HEK293 (cell line): ENCODE measurements at regions not wholly inside any gene's neighbourhood (a gene's known extent, or its start where the extent isn't known, plus 50 kb on each side); places are given as distances from the start of the nearest gene placed in this dataset.
A peak's percentile ranks its signal among the peaks of the same experiment; 100 is the strongest.
"Not testable (repeated sequence)": the region's sequence is repeated elsewhere in the genome, so short reads cannot be mapped to it uniquely, and the experiment has no call there.

ENCODE experiments used
- CTCF ChIA-PET: fragments of 350-600 bp; formaldehyde crosslinking; extraction: SDS; loops from one replicate; lab custom pipeline; 2021; ENCODE audit warnings: antibody characterized with exemption; lab: Yijun Ruan, JAX
- POLR2A ChIA-PET: fragments of 300-600 bp; formaldehyde crosslinking; extraction: SDS; loops from one replicate; lab custom pipeline; 2020; ENCODE audit warnings: antibody characterized with exemption, inconsistent platforms; lab: Yijun Ruan, JAX
- H3K27ac ChIP-seq: fragments of 200-500 bp; sonication (Bioruptor generic); 2 replicates; pipeline ENCODE4 v1.5.1; 2014; ENCODE audit warnings: low read depth, low read length, control low read depth, inconsistent platforms; ENCODE audit errors: extremely low read depth
- H3K36me3 ChIP-seq, 2 experiments: fragments of 200-500 bp in 1 of 2; sonication (Bioruptor generic) in 1 of 2; 1 replicate in 1 of 2; 2 replicates in 1 of 2; pipeline ENCODE4 v1.5.1; 2014 to 2017; ENCODE audit warnings: inconsistent platforms in 2 of 2, low read length in 2 of 2; ENCODE audit not compliant: control insufficient read depth in 2 of 2, insufficient read depth in 1 of 2
- H3K4me1 ChIP-seq: fragments of 200-500 bp; sonication (Bioruptor generic); 2 replicates; pipeline ENCODE4 v1.5.1; 2014; ENCODE audit warnings: mild to moderate bottlenecking, low read length, inconsistent platforms; ENCODE audit not compliant: control insufficient read depth, insufficient read depth
- H3K4me3 ChIP-seq: 2 replicates; pipeline ENCODE4 v1.5.1; 2011; ENCODE audit warnings: low read depth, mild to moderate bottlenecking, control low read depth, low read length, moderate library complexity
- H3K9me3 ChIP-seq: fragments of 200-500 bp; sonication (Bioruptor generic); 2 replicates; pipeline ENCODE4 v1.5.1; 2014; ENCODE audit warnings: low read depth, low read length, inconsistent platforms; ENCODE audit not compliant: control insufficient read depth, insufficient read depth
- FEZF1 ChIP-seq: fragments of 450-650 bp; formaldehyde crosslinking; IDR thresholded peaks from 2 replicates; pipeline ENCODE4 v1.5.1; 2016; ENCODE audit warnings: missing biosample characterization, missing genetic modification characterization
- HOXD13 ChIP-seq: sonication (generic); formaldehyde crosslinking; IDR thresholded peaks from 2 replicates; pipeline ENCODE4 v1.8.0; 2022; ENCODE audit warnings: missing genetic modification reagents, borderline replicate concordance
- MZF1 ChIP-seq: fragments of 450-650 bp; formaldehyde crosslinking; IDR thresholded peaks from 2 replicates; pipeline ENCODE4 v1.5.1; 2017; ENCODE audit warnings: missing biosample characterization, missing genetic modification characterization, borderline replicate concordance
- OVOL3 ChIP-seq: fragments of 450-650 bp; formaldehyde crosslinking; IDR thresholded peaks from 2 replicates; pipeline ENCODE4 v1.5.1; 2016; ENCODE audit warnings: missing biosample characterization, missing genetic modification characterization
- SP3 ChIP-seq: fragments of 450-650 bp; formaldehyde crosslinking; IDR thresholded peaks from 2 replicates; pipeline ENCODE4 v1.5.1; 2016; ENCODE audit warnings: missing biosample characterization, missing genetic modification characterization
- WT1 ChIP-seq: fragments of 450-650 bp; formaldehyde crosslinking; IDR thresholded peaks from 2 replicates; pipeline ENCODE4 v1.5.1; 2016; ENCODE audit warnings: missing biosample characterization, missing genetic modification characterization
- YY1 ChIP-seq: fragments of 450-650 bp; formaldehyde crosslinking; IDR thresholded peaks from 2 replicates; pipeline ENCODE4 v1.5.1; 2018; ENCODE audit warnings: missing biosample characterization, missing genetic modification characterization
- ZBTB48 ChIP-seq: fragments of 450-650 bp; formaldehyde crosslinking; IDR thresholded peaks from 2 replicates; pipeline ENCODE4 v1.5.1; 2016; ENCODE audit warnings: missing biosample characterization, missing genetic modification characterization
- ZNF140 ChIP-seq: fragments of 450-650 bp; formaldehyde crosslinking; IDR thresholded peaks from 2 replicates; pipeline ENCODE4 v1.5.1; 2016; ENCODE audit warnings: missing biosample characterization, missing genetic modification characterization
- ZNF248 ChIP-seq: fragments of 450-650 bp; formaldehyde crosslinking; IDR thresholded peaks from 2 replicates; pipeline ENCODE4 v1.5.1; 2017; ENCODE audit warnings: missing biosample characterization, missing genetic modification characterization
- ZNF350 ChIP-seq: fragments of 450-650 bp; formaldehyde crosslinking; IDR thresholded peaks from 2 replicates; pipeline ENCODE4 v1.5.0; 2017; ENCODE audit warnings: missing biosample characterization, mild to moderate bottlenecking, missing genetic modification characterization
- ZNF510 ChIP-seq: fragments of 450-650 bp; formaldehyde crosslinking; IDR thresholded peaks from 2 replicates; pipeline ENCODE4 v1.5.1; 2018; ENCODE audit warnings: mild to moderate bottlenecking, missing genetic modification characterization, missing biosample characterization; ENCODE audit not compliant: insufficient replicate concordance
- ZNF521 ChIP-seq: fragments of 450-650 bp; formaldehyde crosslinking; IDR thresholded peaks from 2 replicates; pipeline ENCODE4 v1.5.1; 2017; ENCODE audit warnings: missing biosample characterization, mild to moderate bottlenecking, missing genetic modification characterization
- ZNF530 ChIP-seq: fragments of 450-650 bp; formaldehyde crosslinking; IDR thresholded peaks from 2 replicates; pipeline ENCODE4 v1.5.1; 2016; ENCODE audit warnings: low read depth, missing biosample characterization, missing genetic modification characterization
- ZNF571 ChIP-seq: fragments of 450-650 bp; formaldehyde crosslinking; IDR thresholded peaks from 2 replicates; pipeline ENCODE4 v1.5.0; 2017; ENCODE audit warnings: missing biosample characterization, missing genetic modification characterization
- ZNF610 ChIP-seq: fragments of 450-650 bp; formaldehyde crosslinking; IDR thresholded peaks from 2 replicates; pipeline ENCODE4 v1.5.1; 2016; ENCODE audit warnings: missing biosample characterization, missing genetic modification characterization, borderline replicate concordance
- ZNF660 ChIP-seq: fragments of 450-650 bp; IDR thresholded peaks from 2 replicates; pipeline ENCODE4 v1.5.1; 2018; ENCODE audit warnings: missing biosample characterization, mild to moderate bottlenecking, missing genetic modification characterization
- ZNF747 ChIP-seq: fragments of 450-650 bp; formaldehyde crosslinking; IDR thresholded peaks from 2 replicates; pipeline ENCODE4 v1.5.1; 2016; ENCODE audit warnings: missing biosample characterization, missing genetic modification characterization
- ZNF768 ChIP-seq: fragments of 450-650 bp; formaldehyde crosslinking; IDR thresholded peaks from 2 replicates; pipeline ENCODE4 v1.5.1; 2018; ENCODE audit warnings: missing biosample characterization, mild to moderate bottlenecking, missing genetic modification characterization
- ZNF777 ChIP-seq: fragments of 450-650 bp; formaldehyde crosslinking; IDR thresholded peaks from 2 replicates; pipeline ENCODE4 v1.5.1; 2017; ENCODE audit warnings: missing biosample characterization, missing genetic modification characterization, borderline replicate concordance
- ZSCAN23 ChIP-seq: fragments of 450-650 bp; formaldehyde crosslinking; IDR thresholded peaks from 2 replicates; pipeline ENCODE4 v1.5.1; 2016; ENCODE audit warnings: missing biosample characterization, missing genetic modification characterization
- TF ChIP-seq, protein P1 (sequence below): fragments of 450-650 bp; formaldehyde crosslinking; IDR thresholded peaks from 2 replicates; pipeline ENCODE4 v1.5.1; 2017; ENCODE audit warnings: missing biosample characterization, missing genetic modification characterization
- TF ChIP-seq, protein P2 (sequence below): fragments of 450-650 bp; formaldehyde crosslinking; IDR thresholded peaks from 2 replicates; pipeline ENCODE4 v1.5.1; 2017; ENCODE audit warnings: missing biosample characterization, missing genetic modification characterization
- TF ChIP-seq, protein P3 (sequence below): fragments of 450-650 bp; formaldehyde crosslinking; IDR thresholded peaks from 2 replicates; pipeline ENCODE4 v1.5.1; 2016; ENCODE audit warnings: missing biosample characterization, missing genetic modification characterization, low read depth

GRCh38 chr5:17081142-17081541 lies 136.3 kb upstream of the BASP1 start:
- Histone ChIP-seq H3K9me3 (no peaks in the 10 kb centered on the region), H3K27ac (no peak overlapping the region), H3K36me3 (no peaks in the 10 kb centered on the region), H3K4me3 (no peak overlapping the region), H3K4me1 (no peaks in the 10 kb centered on the region)
- POLR2A ChIA-PET, result no interaction called here
- TF ChIP-seq ZNF140 (tag by site-specific recombination) (no peak), MZF1 (no peak)
- TF ChIP-seq, protein P1, sequence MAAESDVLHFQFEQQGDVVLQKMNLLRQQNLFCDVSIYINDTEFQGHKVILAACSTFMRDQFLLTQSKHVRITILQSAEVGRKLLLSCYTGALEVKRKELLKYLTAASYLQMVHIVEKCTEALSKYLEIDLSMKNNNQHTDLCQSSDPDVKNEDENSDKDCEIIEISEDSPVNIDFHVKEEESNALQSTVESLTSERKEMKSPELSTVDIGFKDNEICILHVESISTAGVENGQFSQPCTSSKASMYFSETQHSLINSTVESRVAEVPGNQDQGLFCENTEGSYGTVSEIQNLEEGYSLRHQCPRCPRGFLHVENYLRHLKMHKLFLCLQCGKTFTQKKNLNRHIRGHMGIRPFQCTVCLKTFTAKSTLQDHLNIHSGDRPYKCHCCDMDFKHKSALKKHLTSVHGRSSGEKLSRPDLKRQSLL, result no peak
- CTCF ChIA-PET, result interaction anchor here (0.6 to 0.7 kb wide), 2 partner anchors 21 to 82 kb away, joined by 3 read pairs; no protein-coding TSS in a partner anchor

- not testable (repeated sequence) for H3K4me1 ChIP-seq, H3K9me3 ChIP-seq, H3K36me3 ChIP-seq, H3K27ac ChIP-seq, H3K4me3 ChIP-seq
- CTCF ChIA-PET, result interaction anchor here (1.3 kb wide), 1 partner anchor 106 kb away, joined by 4 read pairs; no protein-coding TSS in a partner anchor
- POLR2A ChIA-PET, result interaction anchor here (0.6 to 0.7 kb wide), 2 partner anchors 55 to 67 kb away, joined by 3 to 4 read pairs; no protein-coding TSS in a partner anchor
Observed at GRCh38 chr5:17083276-17083675, 134.2 kb upstream of the BASP1 start.

DNA sequence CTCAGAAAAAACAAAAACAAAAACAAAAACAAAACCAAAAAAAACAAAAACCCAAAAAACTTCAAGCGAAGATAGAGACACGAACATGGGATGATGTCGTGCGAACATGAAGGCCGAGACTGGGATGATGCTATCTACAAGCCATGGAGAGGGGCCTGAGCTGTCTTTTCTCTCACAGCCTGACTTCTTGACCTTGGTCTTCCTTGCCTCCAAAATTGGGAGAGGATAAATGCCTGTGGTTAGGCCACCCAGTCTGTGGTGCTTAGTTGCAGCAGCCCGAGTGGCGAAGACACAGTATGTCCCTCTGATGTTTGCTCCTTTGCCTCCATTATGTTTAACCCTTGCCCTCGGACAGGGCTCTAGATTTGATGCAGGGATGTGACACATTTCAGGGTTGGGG lies 130.4 kb upstream of the BASP1 start:
- CTCF ChIA-PET, result interaction anchor here (0.9 kb wide), 1 partner anchor 103 kb away, joined by 6 read pairs; no protein-coding TSS in a partner anchor
- H3K27ac ChIP-seq, result no peak overlapping the region
- no peak overlapping the region for H3K4me3 ChIP-seq
- no peaks in the 10 kb centered on the region for H3K4me1 ChIP-seq
- H3K36me3 ChIP-seq, result no peaks in the 10 kb centered on the region
- TF ChIP-seq, protein P2, sequence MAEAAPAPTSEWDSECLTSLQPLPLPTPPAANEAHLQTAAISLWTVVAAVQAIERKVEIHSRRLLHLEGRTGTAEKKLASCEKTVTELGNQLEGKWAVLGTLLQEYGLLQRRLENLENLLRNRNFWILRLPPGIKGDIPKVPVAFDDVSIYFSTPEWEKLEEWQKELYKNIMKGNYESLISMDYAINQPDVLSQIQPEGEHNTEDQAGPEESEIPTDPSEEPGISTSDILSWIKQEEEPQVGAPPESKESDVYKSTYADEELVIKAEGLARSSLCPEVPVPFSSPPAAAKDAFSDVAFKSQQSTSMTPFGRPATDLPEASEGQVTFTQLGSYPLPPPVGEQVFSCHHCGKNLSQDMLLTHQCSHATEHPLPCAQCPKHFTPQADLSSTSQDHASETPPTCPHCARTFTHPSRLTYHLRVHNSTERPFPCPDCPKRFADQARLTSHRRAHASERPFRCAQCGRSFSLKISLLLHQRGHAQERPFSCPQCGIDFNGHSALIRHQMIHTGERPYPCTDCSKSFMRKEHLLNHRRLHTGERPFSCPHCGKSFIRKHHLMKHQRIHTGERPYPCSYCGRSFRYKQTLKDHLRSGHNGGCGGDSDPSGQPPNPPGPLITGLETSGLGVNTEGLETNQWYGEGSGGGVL (tag by site-specific recombination), result no peak
- TF ChIP-seq ZNF530 (tag by site-specific recombination) (no peak), ZNF768 (no peak)
- TF ChIP-seq, protein P3, sequence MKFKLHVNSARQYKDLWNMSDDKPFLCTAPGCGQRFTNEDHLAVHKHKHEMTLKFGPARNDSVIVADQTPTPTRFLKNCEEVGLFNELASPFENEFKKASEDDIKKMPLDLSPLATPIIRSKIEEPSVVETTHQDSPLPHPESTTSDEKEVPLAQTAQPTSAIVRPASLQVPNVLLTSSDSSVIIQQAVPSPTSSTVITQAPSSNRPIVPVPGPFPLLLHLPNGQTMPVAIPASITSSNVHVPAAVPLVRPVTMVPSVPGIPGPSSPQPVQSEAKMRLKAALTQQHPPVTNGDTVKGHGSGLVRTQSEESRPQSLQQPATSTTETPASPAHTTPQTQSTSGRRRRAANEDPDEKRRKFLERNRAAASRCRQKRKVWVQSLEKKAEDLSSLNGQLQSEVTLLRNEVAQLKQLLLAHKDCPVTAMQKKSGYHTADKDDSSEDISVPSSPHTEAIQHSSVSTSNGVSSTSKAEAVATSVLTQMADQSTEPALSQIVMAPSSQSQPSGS, result peak; percentile 70; the same call in 1 of the 2 replicates
- TF ChIP-seq, all 188 proteins: peak for 1
- H3K9me3 ChIP-seq, result no peaks in the 10 kb centered on the region
- POLR2A ChIA-PET, result no interaction called here

GRCh38 chr5:17088051-17088450 lies 129.4 kb upstream of the BASP1 start:
- Histone ChIP-seq H3K36me3 (no peaks in the 10 kb centered on the region; a peak in 1 of 3 replicates), H3K4me3 (no peak overlapping the region), H3K27ac (no peak overlapping the region), H3K9me3 (no peaks in the 10 kb centered on the region), H3K4me1 (no peaks in the 10 kb centered on the region)
- ChIA-PET CTCF (no interaction called here), POLR2A (no interaction called here)
- TF ChIP-seq ZSCAN23 (tag by site-specific recombination) (no peak), SP3 (tag by site-specific recombination) (no peak), ZNF248 (no peak), ZNF777 (tag by site-specific recombination) (no peak), FEZF1 (no peak), ZNF747 (tag by site-specific recombination) (no peak), ZBTB48 (tag by site-specific recombination) (no peak), ZNF660 (tag by site-specific recombination) (no peak), WT1 (tag by site-specific recombination) (no peak), ZNF521 (tag by site-specific recombination) (no peak), HOXD13 (no peak), ZNF350 (tag by site-specific recombination) (no peak), YY1 (no peak), ZNF571 (no peak), ZNF510 (tag by site-specific recombination) (no peak), OVOL3 (tag by site-specific recombination) (no peak), ZNF610 (tag by site-specific recombination) (no peak)
- TF ChIP-seq, protein P2 (tag by site-specific recombination), result no peak
